Astrocyte of the spinal cord (primary cell): ENCODE measurements at regions not wholly inside any gene's neighbourhood (a gene's known extent, or its start where the extent isn't known, plus 50 kb on each side); places are given as distances from the start of the nearest gene placed in this dataset.

Experiments
- DNase-seq: peaks from one replicate; pipeline ENCODE4 v3.0.0; 2011; ENCODE audit warnings: low read depth, low spot score
- H3K4me3 ChIP-seq: 2 replicates; pipeline ENCODE4 v1.5.1; 2011; ENCODE audit warnings: low read depth, mild to moderate bottlenecking, low read length, moderate library complexity
- in situ Hi-C: cut with HindIII; loops from 2 replicates; pipeline ENCODE4 v1.10.0; 2017; ENCODE audit warnings: low sequenced_read_pairs
- TF ChIP-seq, protein P1 (sequence below): IDR thresholded peaks from 2 replicates; pipeline ENCODE4 v1.5.1; 2012; ENCODE audit warnings: low read depth, mild to moderate bottlenecking, low read length, inconsistent platforms

DNA sequence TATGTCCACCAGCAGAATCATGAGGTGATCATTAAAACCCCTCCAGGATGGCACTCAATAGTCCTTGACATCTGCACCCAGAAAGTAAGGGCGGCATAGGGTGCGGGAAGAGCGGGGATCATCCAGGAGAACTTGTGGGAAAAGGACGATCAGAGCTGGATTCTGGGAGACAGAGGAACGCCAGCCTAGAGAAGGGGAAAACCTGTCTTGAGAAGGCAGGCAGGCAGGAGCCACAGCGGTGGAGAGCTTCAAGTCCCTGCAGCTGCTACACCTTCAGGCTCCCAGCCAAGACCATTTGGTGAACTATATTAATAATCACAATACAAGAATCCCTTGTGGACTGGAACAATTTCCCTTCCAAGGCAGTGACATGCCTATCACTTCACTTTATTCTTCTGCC lies 134.3 kb downstream of the BUD13 start:
- H3K4me3 ChIP-seq, result no peak overlapping the region
- TF ChIP-seq, protein P1, sequence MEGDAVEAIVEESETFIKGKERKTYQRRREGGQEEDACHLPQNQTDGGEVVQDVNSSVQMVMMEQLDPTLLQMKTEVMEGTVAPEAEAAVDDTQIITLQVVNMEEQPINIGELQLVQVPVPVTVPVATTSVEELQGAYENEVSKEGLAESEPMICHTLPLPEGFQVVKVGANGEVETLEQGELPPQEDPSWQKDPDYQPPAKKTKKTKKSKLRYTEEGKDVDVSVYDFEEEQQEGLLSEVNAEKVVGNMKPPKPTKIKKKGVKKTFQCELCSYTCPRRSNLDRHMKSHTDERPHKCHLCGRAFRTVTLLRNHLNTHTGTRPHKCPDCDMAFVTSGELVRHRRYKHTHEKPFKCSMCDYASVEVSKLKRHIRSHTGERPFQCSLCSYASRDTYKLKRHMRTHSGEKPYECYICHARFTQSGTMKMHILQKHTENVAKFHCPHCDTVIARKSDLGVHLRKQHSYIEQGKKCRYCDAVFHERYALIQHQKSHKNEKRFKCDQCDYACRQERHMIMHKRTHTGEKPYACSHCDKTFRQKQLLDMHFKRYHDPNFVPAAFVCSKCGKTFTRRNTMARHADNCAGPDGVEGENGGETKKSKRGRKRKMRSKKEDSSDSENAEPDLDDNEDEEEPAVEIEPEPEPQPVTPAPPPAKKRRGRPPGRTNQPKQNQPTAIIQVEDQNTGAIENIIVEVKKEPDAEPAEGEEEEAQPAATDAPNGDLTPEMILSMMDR, result no peak
- in situ Hi-C loops, result no loop called here
- DNase-seq, result no peak

DNA sequence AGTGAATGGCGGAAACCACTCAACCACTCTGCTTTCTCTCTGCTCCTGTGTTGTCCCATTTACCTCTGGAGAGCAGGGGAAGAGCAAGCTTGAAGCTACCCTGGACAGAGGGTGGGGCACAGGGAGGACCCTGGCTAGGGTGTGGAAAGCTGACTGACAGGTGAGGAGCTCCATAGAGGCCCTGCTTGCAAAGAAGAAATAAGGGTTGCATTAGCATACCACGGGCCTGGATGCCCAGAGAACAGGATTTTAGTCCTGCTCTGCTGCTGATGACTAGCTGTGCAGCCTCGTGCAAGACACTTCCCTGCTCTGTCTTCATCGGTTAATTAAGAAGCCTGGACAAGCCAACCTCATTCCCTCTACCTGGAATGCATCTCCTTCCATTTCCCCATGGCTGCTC lies 135.0 kb downstream of the BUD13 start:
- in situ Hi-C loops, result no loop called here
- TF ChIP-seq, protein P1, result no peak
- H3K4me3 ChIP-seq, result no peak overlapping the region
- DNase-seq, result no peak

DNA sequence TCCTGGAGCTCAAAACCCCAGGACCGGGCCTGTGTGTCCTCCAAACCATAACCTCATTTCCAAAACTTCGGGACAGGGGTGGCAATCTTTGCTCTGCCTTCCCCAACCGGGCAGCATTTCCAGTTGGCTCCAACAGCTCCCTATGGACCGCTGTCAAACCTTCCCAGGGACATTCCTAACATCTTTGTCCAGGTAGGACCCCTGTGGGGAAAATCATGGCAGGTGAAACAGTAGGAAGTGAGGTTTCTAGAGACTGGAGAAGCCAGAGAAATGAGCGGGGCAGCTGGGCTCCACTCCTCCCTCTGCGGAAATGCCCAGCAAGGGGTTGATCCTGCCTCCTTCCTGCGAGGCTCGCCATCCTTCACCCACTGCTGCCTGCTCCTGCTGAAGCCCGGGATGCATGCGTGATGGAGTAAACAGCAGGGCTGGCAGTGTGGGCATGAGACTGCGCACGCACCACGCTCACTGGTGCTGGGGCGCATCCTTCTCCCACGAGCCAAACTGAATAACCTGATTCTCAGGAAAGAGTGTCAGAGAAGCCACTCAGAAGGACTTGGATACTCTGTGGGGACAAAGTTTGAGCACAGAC lies 136.4 kb downstream of the BUD13 start:
- DNase-seq, result no peak
- H3K4me3 ChIP-seq, result no peak overlapping the region
- TF ChIP-seq, protein P1, result no peak
- in situ Hi-C loops, result no loop called here

DNA sequence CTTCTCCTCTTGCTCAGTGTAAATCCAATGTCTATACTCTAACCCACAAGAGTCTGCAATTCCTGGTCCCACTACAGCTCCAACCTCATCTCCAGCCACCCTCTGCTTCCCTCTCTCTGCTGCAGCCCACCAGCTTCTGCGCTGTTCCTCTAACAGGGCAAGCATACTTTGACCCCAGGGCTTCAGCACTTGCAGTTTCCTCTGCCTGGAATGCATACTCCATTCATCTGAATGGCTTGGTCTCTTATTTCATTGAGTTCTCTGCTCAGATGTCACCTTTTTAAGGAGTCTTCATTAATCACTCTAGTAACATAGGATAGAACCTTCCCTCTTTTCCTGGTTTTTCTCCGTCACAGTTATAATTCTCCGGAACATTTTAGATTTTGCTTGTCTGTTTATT lies 141.6 kb downstream of the BUD13 start:
- TF ChIP-seq, protein P1, result no peak
- in situ Hi-C loops, result no loop called here
- no peak for DNase-seq
- no peak overlapping the region for H3K4me3 ChIP-seq

DNA sequence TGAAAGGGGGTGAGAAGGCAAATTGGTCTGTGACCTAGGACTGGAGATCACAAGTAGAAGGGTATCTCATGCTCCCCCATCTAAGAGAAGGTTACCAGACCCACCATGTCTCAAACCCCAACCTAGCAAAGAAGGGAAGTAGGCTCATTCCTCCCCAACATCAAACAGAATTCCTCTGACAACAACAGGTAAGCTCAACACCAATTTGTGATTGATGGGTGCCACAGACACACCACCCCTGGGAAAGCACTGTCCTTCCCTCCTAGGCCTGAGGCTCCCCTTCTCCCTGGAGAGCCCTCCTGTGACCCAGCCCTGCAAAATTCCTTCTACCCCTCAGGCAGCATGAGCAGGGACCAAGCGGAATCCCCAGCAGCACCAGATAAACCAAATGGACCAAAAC lies 154.3 kb downstream of the BUD13 start:
- no peak for DNase-seq
- TF ChIP-seq, protein P1, result no peak
- in situ Hi-C loops, result no loop called here
- H3K4me3 ChIP-seq, result no peak overlapping the region

DNA sequence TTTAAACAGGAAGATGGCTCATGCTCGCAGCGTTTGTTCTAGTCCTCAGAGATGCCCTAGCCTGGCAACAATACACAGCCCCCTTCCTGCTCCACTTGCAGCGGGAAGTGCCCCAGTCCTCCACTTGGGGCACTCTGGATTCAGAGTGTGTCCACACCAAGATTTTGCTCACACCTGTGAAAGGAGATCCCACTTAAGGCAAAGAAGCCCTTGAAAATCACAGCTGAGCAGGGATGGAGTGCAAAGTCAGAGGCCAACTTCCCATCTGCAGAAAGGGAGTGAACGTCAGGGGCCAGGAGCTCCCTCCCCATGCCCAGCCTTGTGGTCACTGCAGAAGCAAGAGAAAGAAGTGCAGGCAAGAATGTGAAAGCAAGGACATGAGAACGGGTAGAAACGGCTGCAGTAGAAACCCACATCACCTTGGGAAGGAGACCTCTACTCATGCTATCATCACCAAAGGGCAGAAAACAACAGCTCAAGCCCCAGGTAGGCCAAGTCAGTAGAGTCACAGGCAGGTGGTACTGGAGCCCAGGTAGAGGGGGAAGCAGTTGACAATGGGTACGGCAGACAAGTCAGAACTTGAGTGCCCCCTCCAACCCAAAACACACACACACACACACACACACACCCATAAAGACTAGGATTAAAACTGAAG lies 157.4 kb downstream of the BUD13 start:
- in situ Hi-C loops, result no loop called here
- DNase-seq, result no peak
- no peak overlapping the region for H3K4me3 ChIP-seq
- TF ChIP-seq, protein P1, result no peak
